Esophagus muscularis mucosa (tissue), 4 donors: ENCODE measurements at regions not wholly inside any gene's neighbourhood (a gene's known extent, or its start where the extent isn't known, plus 50 kb on each side); places are given as distances from the start of the nearest gene placed in this dataset.

Experiments used
- CTCF ChIP-seq, 3 experiments: fragments of 200-600 bp in 2 of 3; fragments of 450-650 bp in 1 of 3; sonication (generic) in 2 of 3; IDR thresholded peaks; one replicate each; pipeline ENCODE4 v1.5.1; 2017 to 2019; ENCODE audit warnings: antibody characterized with exemption in 3 of 3, mild to moderate bottlenecking in 2 of 3, moderate library complexity in 1 of 3
- EP300 ChIP-seq: sonication (generic); formaldehyde crosslinking; IDR thresholded peaks from one replicate; pipeline ENCODE4 v1.6.1; 2017; ENCODE audit warnings: antibody characterized with exemption
- POLR2A ChIP-seq: fragments of 450-650 bp; IDR thresholded peaks from one replicate; pipeline ENCODE4 v1.6.1; 2017; ENCODE audit warnings: antibody characterized with exemption, moderate library complexity, mild to moderate bottlenecking, low read depth
- POLR2AphosphoS5 ChIP-seq, 2 donors: sonication (generic); formaldehyde crosslinking; IDR thresholded peaks; one replicate each; pipeline ENCODE4 v1.6.1; 2017; ENCODE audit warnings: antibody characterized with exemption in 2 of 2

- no peak for TF ChIP-seq POLR2A
- TF ChIP-seq CTCF (IDR thresholded peaks at IDR 0.05): peak in 1 of 3 experiments; percentile 11
- TF ChIP-seq POLR2AphosphoS5 (IDR thresholded peaks at IDR 0.05): no peak
- TF ChIP-seq EP300: no peak
These were observed 111.2 kb downstream of the ZNF280B start for GRCh38 chr22:22397292-22397870.
